Putamen (tissue), 1 donor: ENCODE measurements at regions not wholly inside any gene's neighbourhood (a gene's known extent, or its start where the extent isn't known, plus 50 kb on each side); places are given as distances from the start of the nearest gene placed in this dataset.

Experiments
- DNase-seq: peaks from one replicate; pipeline ENCODE4 v3.0.0-alpha.2; 2016; ENCODE audit warnings: low spot score

DNA sequence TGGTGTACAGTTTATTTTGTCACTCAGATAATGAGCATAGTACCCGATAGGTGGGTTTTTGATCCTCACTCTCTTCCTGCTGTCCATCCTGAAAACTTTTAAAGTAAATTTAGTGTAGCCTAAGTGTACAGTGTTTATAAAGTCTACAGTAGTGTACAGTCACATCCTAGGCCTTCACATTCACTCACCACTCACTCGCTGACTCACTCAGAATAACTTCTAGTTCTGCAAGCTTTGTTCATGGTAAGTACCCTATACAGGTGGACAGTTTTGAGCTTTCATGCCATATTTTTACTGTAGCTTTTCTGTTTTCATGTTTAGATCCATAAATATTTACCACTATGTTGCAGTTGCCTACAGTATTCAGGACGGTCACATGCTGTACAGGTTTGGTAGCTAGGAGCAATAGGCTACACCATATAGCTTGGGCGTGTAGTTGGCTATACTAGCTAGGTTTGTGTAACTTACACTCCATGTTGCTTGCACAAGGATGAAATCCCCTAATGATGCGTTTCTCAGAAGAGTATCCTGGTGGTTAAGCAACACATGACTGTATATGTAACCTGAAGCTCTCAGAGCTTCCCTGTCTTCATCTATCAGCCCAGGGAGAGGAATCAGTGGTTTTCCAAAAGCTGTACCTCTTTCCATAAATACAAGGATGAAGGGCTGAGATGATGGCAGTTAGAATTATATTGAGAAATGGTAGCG is 87.6 kb upstream of the SLC25A26 start:
- no peak for DNase-seq

DNA sequence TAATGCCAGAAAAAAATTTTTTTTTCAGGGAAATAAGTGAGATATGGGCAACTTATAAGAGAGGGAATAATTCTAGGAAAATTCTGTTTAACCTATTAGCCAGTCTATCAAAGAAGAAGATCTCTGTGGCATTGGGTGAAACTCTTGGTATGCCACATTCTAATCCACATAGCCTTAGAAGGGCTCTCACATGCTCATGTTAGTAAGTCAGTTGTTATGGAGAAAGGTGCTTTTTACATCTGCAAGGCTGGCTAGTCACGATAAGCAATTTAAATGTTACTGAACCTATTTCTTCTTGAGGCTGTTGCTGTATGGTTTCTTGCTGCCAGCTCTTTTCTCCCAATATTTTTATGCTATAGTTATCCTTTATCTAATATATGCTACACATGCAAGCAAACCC is 89.9 kb upstream of the MAGI1 start:
- DNase-seq, result no peak

- no peak for DNase-seq
These were observed 82.6 kb upstream of the MAGI1 start for GRCh38 chr3:66121318-66121717.

GRCh38 chr3:66115858-66116654 is 77.3 kb upstream of the MAGI1 start:
- DNase-seq, result no peak

GRCh38 chr3:66113542-66113941 is 74.8 kb upstream of the MAGI1 start:
- no peak for DNase-seq

DNA sequence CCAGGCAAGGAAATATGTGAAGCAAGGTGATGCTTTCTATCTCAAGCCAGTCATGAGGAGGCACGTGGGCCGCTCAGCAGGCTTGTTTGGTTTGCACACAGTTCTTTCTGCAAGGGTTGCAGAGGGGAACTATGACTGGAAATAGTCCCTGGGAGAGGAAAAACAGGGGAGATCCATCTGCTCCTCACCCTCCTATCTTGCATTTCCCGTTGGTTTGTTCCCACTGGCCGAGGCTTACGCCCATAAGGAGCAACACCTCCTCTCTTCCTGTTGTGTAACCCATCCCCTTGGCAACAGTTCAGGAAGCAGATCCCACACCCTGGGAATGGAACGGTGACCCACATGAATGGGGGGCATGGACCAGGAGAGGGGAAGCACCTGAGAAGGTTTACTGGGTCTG is 72.1 kb upstream of the MAGI1 start:
- DNase-seq, result no peak

- DNase-seq, result no peak
These were observed 69.1 kb upstream of the MAGI1 start for GRCh38 chr3:66107855-66108254.

- DNase-seq, result no peak
These were observed 68.1 kb upstream of the MAGI1 start for GRCh38 chr3:66106788-66107187.

GRCh38 chr3:66104535-66104934 is 65.8 kb upstream of the MAGI1 start:
- DNase-seq, result no peak

GRCh38 chr3:66103729-66104128 is 65.0 kb upstream of the MAGI1 start:
- DNase-seq, result no peak

- no peak for DNase-seq
These were observed 63.2 kb upstream of the MAGI1 start for GRCh38 chr3:66101901-66102300.

GRCh38 chr3:66099541-66100065 is 60.9 kb upstream of the MAGI1 start:
- no peak for DNase-seq

DNA sequence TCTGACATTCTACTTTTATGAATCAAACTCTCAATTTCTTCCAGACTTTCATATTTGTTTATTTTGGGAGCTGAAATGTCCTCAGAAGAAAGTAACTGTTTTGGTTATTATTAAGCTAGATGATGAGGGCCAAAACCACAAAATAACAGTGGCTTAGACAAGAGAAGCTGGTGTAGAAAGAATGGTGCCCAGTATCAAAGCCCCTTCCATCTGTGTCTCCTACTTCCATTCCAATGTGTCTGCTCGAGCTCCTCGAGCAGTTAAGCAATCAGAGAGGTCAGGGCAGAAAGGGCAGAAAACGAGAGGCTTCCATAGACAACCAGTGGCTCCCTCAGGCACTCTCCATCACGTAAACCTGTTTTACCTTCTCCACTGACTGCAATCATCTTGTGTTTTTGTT is 59.7 kb upstream of the MAGI1 start:
- no peak for DNase-seq

- DNase-seq, result no peak
These were observed 58.9 kb upstream of the MAGI1 start for GRCh38 chr3:66097647-66098046.

GRCh38 chr3:66095295-66096001 is 56.7 kb upstream of the MAGI1 start:
- DNase-seq, result no peak

- no peak for DNase-seq
These were observed 55.3 kb upstream of the MAGI1 start for GRCh38 chr3:66093981-66094380.

DNA sequence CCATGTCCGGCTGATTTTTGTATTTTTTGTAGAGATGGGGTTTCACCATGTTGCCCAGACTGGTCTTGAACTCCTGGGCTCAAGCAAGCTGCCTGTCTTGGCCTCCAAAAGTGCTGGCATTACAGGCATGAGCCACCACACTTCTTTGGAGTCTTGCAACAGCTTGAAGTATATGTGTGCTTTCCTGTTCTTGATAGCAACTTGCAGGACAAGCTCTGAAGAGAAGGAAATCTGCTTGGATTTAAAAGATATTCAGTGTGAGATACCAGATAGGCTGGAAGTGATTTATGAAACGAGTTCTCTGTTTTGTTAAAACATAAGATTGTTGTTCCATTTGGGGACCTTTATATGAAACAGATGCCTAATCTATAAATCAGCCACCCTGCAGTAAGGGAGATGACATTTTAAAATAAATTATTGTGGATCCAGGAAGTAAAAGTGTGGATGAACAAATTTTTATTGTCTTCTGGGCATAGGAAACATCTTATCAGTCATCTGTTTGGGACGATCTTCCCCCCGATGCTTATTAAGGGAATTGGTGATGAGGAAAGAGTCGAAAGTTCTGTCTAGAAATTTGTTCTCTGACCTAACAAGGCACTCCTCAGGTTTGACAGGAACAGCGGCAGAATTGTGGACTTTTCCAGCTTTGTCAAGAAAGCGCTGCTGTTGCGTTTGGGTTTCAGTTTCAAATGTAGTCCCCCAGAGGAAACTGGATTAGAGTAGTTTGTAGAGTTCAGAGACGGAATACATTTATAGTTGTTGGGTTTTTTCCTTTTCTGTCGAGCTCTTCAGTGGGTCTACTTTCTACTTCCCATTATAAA is 53.7 kb upstream of the MAGI1 start:
- DNase-seq, result no peak
